ENCODE measurements at regions not wholly inside any gene's neighbourhood (a gene's known extent, or its start where the extent isn't known, plus 50 kb on each side); places are given as distances from the start of the nearest gene placed in this dataset.

DNA sequence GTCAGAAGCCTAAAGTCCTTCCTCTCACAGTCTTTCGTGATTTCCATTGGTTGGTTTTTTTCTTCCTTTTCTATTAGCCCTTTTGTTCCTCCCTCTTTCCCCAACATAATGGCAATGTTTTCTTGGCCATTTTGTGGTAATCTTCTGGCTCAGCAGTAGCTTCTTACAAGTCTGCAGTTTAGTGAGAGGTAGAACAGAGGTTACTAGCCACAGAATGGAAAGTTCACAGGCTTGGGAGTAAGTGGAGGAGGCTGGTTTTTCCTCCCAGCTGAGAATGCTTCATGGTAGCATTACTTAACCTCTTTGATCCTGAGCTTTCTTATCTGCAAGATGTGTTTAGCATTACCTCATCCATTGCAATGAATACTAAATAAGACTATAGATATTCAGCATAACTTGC lies 346.9 kb downstream of the NFIB start:
- CTCF ChIA-PET (ENCODE audit: unreplicated experiment) = no interaction called here
- Histone ChIP-seq H3K4me2 (ENCODE audit: low read length) (no peak overlapping the region), H2AFZ (ENCODE audit: low read length) (no peak overlapping the region), H3K79me2 (ENCODE audit: insufficient read depth, low read depth, low read length) (no peaks in the 10 kb centered on the region), H3K9me3 (ENCODE audit: low read length) (no peaks in the 10 kb centered on the region), H3K36me3 (ENCODE audit: insufficient read depth, low read length) (no peaks in the 10 kb centered on the region), H3K27ac (ENCODE audit: low read depth, low read length, poor library complexity, severe bottlenecking) (no peak overlapping the region), H3K4me1 (ENCODE audit: insufficient read depth, low read length, poor library complexity, severe bottlenecking) (no peaks in the 10 kb centered on the region), H3K9me2 (ENCODE audit: insufficient read depth, low read length) (no peaks in the 10 kb centered on the region), H4K20me1 (ENCODE audit: insufficient read depth, low read length) (no peaks in the 10 kb centered on the region), H3K4me3 (ENCODE audit: low read depth, low read length, poor library complexity, severe bottlenecking) (no peak overlapping the region)
- intact Hi-C loops (cut with micrococcal nuclease; ENCODE audit: unreplicated experiment) = no loop called here
- no peak for DNase-seq (ENCODE audit: low spot score)
- TF ChIP-seq, protein P1, sequence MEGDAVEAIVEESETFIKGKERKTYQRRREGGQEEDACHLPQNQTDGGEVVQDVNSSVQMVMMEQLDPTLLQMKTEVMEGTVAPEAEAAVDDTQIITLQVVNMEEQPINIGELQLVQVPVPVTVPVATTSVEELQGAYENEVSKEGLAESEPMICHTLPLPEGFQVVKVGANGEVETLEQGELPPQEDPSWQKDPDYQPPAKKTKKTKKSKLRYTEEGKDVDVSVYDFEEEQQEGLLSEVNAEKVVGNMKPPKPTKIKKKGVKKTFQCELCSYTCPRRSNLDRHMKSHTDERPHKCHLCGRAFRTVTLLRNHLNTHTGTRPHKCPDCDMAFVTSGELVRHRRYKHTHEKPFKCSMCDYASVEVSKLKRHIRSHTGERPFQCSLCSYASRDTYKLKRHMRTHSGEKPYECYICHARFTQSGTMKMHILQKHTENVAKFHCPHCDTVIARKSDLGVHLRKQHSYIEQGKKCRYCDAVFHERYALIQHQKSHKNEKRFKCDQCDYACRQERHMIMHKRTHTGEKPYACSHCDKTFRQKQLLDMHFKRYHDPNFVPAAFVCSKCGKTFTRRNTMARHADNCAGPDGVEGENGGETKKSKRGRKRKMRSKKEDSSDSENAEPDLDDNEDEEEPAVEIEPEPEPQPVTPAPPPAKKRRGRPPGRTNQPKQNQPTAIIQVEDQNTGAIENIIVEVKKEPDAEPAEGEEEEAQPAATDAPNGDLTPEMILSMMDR (conservative IDR thresholded peaks at IDR 0.05; ENCODE audit: low read length) = no peak
- TF ChIP-seq EZH2phosphoT487 (IDR thresholded peaks at IDR 0.05; ENCODE audit: borderline replicate concordance, low read depth, low read length) = no peak
- POLR2A ChIA-PET = interaction anchor here (0.6 to 1.2 kb wide), 4 partner anchors 14 to 337 kb away, joined by 3 to 5 read pairs (median 4); no protein-coding TSS in a partner anchor
- no TSS peak for BruUV-seq (replicated peaks)

DNA sequence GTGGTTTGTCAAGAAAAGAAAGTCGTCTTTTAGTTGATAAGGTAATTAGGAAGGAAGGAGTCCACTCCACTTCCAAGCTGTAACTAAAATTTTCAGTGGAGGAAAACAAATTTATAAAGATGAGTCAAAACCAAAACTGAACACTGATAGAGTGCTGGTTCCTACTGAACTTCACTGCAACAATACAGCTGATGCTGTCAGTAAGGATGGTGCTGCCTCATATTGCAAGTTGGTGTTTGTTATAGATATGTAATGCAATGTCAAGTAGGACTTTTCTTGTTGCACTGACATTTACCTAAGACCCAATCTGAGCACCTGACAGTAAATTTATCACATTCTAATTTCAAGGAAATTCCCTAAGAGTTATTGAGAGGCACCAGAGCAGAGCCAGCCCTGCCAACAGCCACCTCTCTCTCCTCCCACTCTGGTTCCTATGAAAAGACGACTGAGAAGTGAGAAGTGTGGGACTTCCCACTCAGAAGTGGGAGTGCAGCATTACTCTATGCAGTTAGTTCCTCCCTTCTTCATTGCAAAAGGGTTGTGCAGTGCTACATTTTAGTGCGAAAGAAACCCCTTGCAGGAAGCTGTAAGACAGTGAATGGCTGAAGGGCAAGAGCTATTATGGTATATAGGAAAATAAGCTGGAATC lies 350.8 kb downstream of the NFIB start:
- POLR2A ChIA-PET = no interaction called here
- TF ChIP-seq, protein P1 (conservative IDR thresholded peaks at IDR 0.05; ENCODE audit: low read length) = no peak
- TF ChIP-seq EZH2phosphoT487 (IDR thresholded peaks at IDR 0.05; ENCODE audit: borderline replicate concordance, low read depth, low read length) = no peak
- no peak overlapping the region for H3K27ac ChIP-seq (ENCODE audit: low read depth, low read length, poor library complexity, severe bottlenecking)
- intact Hi-C loops (cut with micrococcal nuclease; ENCODE audit: unreplicated experiment) = no loop called here
- no peak for DNase-seq (ENCODE audit: low spot score)
- no peak overlapping the region for H3K4me2 ChIP-seq (ENCODE audit: low read length)
- no peaks in the 10 kb centered on the region for H3K4me1 ChIP-seq (ENCODE audit: insufficient read depth, low read length, poor library complexity, severe bottlenecking)
- no peak overlapping the region for H3K4me3 ChIP-seq (ENCODE audit: low read depth, low read length, poor library complexity, severe bottlenecking)
- no peaks in the 10 kb centered on the region for H3K36me3 ChIP-seq (ENCODE audit: insufficient read depth, low read length)
- no TSS peak for BruUV-seq (replicated peaks)
- CTCF ChIA-PET (ENCODE audit: unreplicated experiment) = no interaction called here
- H3K9me3 ChIP-seq (ENCODE audit: low read length) = no peaks in the 10 kb centered on the region
- no peaks in the 10 kb centered on the region for H4K20me1 ChIP-seq (ENCODE audit: insufficient read depth, low read length)
- H3K79me2 ChIP-seq (ENCODE audit: insufficient read depth, low read depth, low read length) = no peaks in the 10 kb centered on the region
- no peak overlapping the region for H2AFZ ChIP-seq (ENCODE audit: low read length)
- H3K9me2 ChIP-seq (ENCODE audit: insufficient read depth, low read length) = no peaks in the 10 kb centered on the region

DNA sequence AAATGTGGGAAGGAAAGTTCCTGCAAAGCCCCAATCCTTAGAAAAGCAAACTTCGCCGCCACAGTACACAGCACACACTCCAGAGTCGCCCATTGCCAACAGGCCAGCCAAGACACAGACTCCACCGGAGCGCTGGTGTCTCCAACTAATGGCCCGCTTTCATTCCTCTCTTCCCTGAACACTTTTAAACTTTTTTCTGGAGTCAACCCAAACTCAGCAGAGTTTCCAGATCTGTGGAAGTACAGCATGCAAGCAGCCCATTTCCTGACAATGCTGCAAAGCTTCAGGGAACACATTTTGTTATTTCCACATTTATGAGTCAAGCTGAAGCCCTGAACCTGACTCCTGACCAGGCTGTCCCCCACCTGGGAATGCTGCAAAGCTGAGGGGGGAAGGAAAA lies 351.9 kb downstream of the NFIB start:
- intact Hi-C loops (cut with micrococcal nuclease; ENCODE audit: unreplicated experiment) = no loop called here
- no peaks in the 10 kb centered on the region for H3K36me3 ChIP-seq (ENCODE audit: insufficient read depth, low read length)
- DNase-seq (ENCODE audit: low spot score) = no peak
- no peak overlapping the region for H3K27ac ChIP-seq (ENCODE audit: low read depth, low read length, poor library complexity, severe bottlenecking)
- no peak overlapping the region for H2AFZ ChIP-seq (ENCODE audit: low read length)
- POLR2A ChIA-PET = no interaction called here
- H3K9me3 ChIP-seq (ENCODE audit: low read length) = no peaks in the 10 kb centered on the region
- H4K20me1 ChIP-seq (ENCODE audit: insufficient read depth, low read length) = no peaks in the 10 kb centered on the region
- no peaks in the 10 kb centered on the region for H3K9me2 ChIP-seq (ENCODE audit: insufficient read depth, low read length)
- no TSS peak for BruUV-seq (replicated peaks)
- no peaks in the 10 kb centered on the region for H3K4me1 ChIP-seq (ENCODE audit: insufficient read depth, low read length, poor library complexity, severe bottlenecking)
- H3K4me3 ChIP-seq (ENCODE audit: low read depth, low read length, poor library complexity, severe bottlenecking) = no peak overlapping the region
- H3K79me2 ChIP-seq (ENCODE audit: insufficient read depth, low read depth, low read length) = no peaks in the 10 kb centered on the region
- CTCF ChIA-PET (ENCODE audit: unreplicated experiment) = no interaction called here
- H3K4me2 ChIP-seq (ENCODE audit: low read length) = no peak overlapping the region
- no peak for TF ChIP-seq EZH2phosphoT487 (IDR thresholded peaks at IDR 0.05; ENCODE audit: borderline replicate concordance, low read depth, low read length)
- TF ChIP-seq, protein P1 (conservative IDR thresholded peaks at IDR 0.05; ENCODE audit: low read length) = no peak

All from OCI-LY7 (cell line).